HL-60 (cell line): ENCODE measurements at regions not wholly inside any gene's neighbourhood (a gene's known extent, or its start where the extent isn't known, plus 50 kb on each side); places are given as distances from the start of the nearest gene placed in this dataset.
A peak's percentile ranks its signal among the peaks of the same experiment; 100 is the strongest.

Source experiments
- DNase-seq, 2 experiments: peaks; one replicate each; pipeline ENCODE4 v3.0.0-alpha.2; 2010 to 2020; ENCODE audit warnings: low read depth in 1 of 2, low spot score in 1 of 2
- H3K27ac ChIP-seq: fragments of 250-450 bp; sonication (Bioruptor Pico); replicated peaks from 2 replicates; pipeline ENCODE4 v1.5.1; 2020; ENCODE audit warnings: mild to moderate bottlenecking, moderate library complexity
- H3K27me3 ChIP-seq: fragments of 250-450 bp; sonication (Bioruptor Pico); 2 replicates; pipeline ENCODE4 v1.5.1; 2021; ENCODE audit warnings: mild to moderate bottlenecking, moderate library complexity; ENCODE audit not compliant: insufficient read depth, poor library complexity, severe bottlenecking
- H3K4me3 ChIP-seq: replicated peaks from 2 replicates; pipeline ENCODE4 v1.5.1; 2011; ENCODE audit warnings: mild to moderate bottlenecking, control low read depth, low read length; ENCODE audit not compliant: insufficient read depth
- CTCF ChIP-seq: IDR thresholded peaks from one replicate; pipeline ENCODE4 v1.5.1; 2011; ENCODE audit warnings: low read length, control low read depth, inconsistent platforms; ENCODE audit not compliant: insufficient read depth
- GABPA ChIP-seq: IDR thresholded peaks from 2 replicates; pipeline ENCODE4 v1.6.1; 2012; ENCODE audit warnings: low read depth
- POLR2AphosphoS5 ChIP-seq: IDR thresholded peaks from 2 replicates; pipeline ENCODE4 v1.6.1; 2012; ENCODE audit warnings: low read depth
- REST ChIP-seq: IDR thresholded peaks from 2 replicates; pipeline ENCODE4 v1.6.1; 2012; ENCODE audit warnings: low read depth; ENCODE audit not compliant: insufficient replicate concordance
- SPI1 ChIP-seq: IDR thresholded peaks from 2 replicates; pipeline ENCODE4 v1.6.1; 2012; ENCODE audit warnings: low read depth, mild to moderate bottlenecking, borderline replicate concordance

GRCh38 chr4:163613383-163613782 lies 118.9 kb downstream of the TMA16 start:
- peak in 1 of 2 experiments; percentile 60 for DNase-seq
- TF ChIP-seq GABPA (no peak), SPI1 (peak; percentile 74; the same call in 1 of the 2 replicates), POLR2AphosphoS5 (no peak)
- Histone ChIP-seq H3K27ac (no peak overlapping the region), H3K27me3 (no peaks in the 10 kb centered on the region), H3K4me3 (no peak overlapping the region)

- Histone ChIP-seq H3K27me3 (no peaks in the 10 kb centered on the region), H3K4me3 (no peak overlapping the region), H3K27ac (no peak overlapping the region)
- DNase-seq, result no peak
- TF ChIP-seq POLR2AphosphoS5 (no peak), SPI1 (no peak), CTCF (no peak), GABPA (no peak), REST (no peak)
Observed at GRCh38 chr4:163614866-163615265, 120.4 kb downstream of the TMA16 start.

- TF ChIP-seq CTCF (no peak), GABPA (no peak), SPI1 (no peak), POLR2AphosphoS5 (no peak), REST (no peak)
- H3K4me3 ChIP-seq, result no peak overlapping the region
Observed at GRCh38 chr4:163618845-163619244, 124.4 kb downstream of the TMA16 start.

GRCh38 chr4:163620738-163621137 lies 126.2 kb downstream of the TMA16 start:
- no peaks in the 10 kb centered on the region for H3K27me3 ChIP-seq
- DNase-seq, result no peak
- H3K27ac ChIP-seq, result no peak overlapping the region
- TF ChIP-seq REST (no peak), POLR2AphosphoS5 (no peak), CTCF (no peak), SPI1 (peak; percentile 44; the same call in 1 of the 2 replicates), GABPA (no peak)
- H3K4me3 ChIP-seq, result no peak overlapping the region

More at GRCh38 chr4:163618845-163619244, 124.4 kb downstream of the TMA16 start:
- Histone ChIP-seq H3K27me3 (no peaks in the 10 kb centered on the region), H3K27ac (no peak overlapping the region)
- no peak for DNase-seq
